ENCODE measurements at regions not wholly inside any gene's neighbourhood (a gene's known extent, or its start where the extent isn't known, plus 50 kb on each side); places are given as distances from the start of the nearest gene placed in this dataset.
"Not testable (repeated sequence)": the region's sequence is repeated elsewhere in the genome, so short reads cannot be mapped to it uniquely, and the experiment has no call there.

DNA sequence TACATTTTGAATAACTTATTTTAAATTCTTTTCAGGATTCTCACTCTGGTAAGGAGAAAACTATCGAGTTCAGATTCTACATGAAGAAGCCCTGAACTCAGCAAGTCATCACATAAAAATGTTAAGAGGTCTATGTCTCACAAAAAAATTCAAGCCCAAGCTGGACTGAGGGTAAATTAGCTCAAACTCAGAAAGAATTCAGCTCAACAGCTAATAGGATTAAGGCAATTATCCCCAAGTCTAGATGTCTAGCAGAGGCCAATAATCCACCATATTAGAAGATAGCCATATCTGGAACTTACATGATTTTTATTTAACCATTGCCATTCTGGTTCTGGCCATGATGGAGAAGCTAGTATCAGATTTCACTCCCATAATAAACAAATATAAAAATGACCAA is 909.7 kb downstream of the PLOD2 start:
- Histone ChIP-seq H3K79me2 (ENCODE audit: control insufficient read depth, insufficient read depth, low read length) (no peaks in the 10 kb centered on the region), H3K4me2 (ENCODE audit: control insufficient read depth, extremely low read depth, insufficient read depth, low read depth, low read length) (no peak overlapping the region), H2AFZ (ENCODE audit: control insufficient read depth, low read length) (no peak overlapping the region), H3K27ac (ENCODE audit: control insufficient read depth, insufficient read depth, low read length) (no peak overlapping the region), H3K4me1 (ENCODE audit: control insufficient read depth, extremely low read depth, insufficient read depth, low read length) (no peaks in the 10 kb centered on the region), H3K36me3 (ENCODE audit: control insufficient read depth in 2 of 2, extremely low read depth in 1 of 2, insufficient read depth in 2 of 2, low read length in 2 of 2) (no peaks in the 10 kb centered on the region), H3K27me3 (ENCODE audit: control insufficient read depth, extremely low read depth, insufficient read depth, low read length) (no peaks in the 10 kb centered on the region), H4K20me1 (ENCODE audit: control insufficient read depth, extremely low read depth, insufficient read depth, low read length) (no peaks in the 10 kb centered on the region), H3K9me1 (ENCODE audit: control insufficient read depth, extremely low read depth, insufficient read depth, low read length) (no peaks in the 10 kb centered on the region), H3K9ac (ENCODE audit: control insufficient read depth, extremely low read depth, insufficient read depth, low read length) (no peak overlapping the region), H3K9me3 (ENCODE audit: control insufficient read depth, low read depth, low read length) (no peaks in the 10 kb centered on the region), H3K4me3 (ENCODE audit: control insufficient read depth in 2 of 3, extremely low read depth in 1 of 3, insufficient read depth in 2 of 3, low read depth in 1 of 3, low read length in 3 of 3) (no peak overlapping the region)
- FAIRE-seq (no peak), DNase-seq (ENCODE audit: low read depth, low spot score) (no peak)
- dilution Hi-C loops (cut with MboI; ENCODE audit: extremely low pct_ligation_motif_present, low sequenced_read_pairs), result no loop called here
- TF ChIP-seq EZH2 (IDR thresholded peaks at IDR 0.05; ENCODE audit: low read length), result no peak
- TF ChIP-seq, protein P1, sequence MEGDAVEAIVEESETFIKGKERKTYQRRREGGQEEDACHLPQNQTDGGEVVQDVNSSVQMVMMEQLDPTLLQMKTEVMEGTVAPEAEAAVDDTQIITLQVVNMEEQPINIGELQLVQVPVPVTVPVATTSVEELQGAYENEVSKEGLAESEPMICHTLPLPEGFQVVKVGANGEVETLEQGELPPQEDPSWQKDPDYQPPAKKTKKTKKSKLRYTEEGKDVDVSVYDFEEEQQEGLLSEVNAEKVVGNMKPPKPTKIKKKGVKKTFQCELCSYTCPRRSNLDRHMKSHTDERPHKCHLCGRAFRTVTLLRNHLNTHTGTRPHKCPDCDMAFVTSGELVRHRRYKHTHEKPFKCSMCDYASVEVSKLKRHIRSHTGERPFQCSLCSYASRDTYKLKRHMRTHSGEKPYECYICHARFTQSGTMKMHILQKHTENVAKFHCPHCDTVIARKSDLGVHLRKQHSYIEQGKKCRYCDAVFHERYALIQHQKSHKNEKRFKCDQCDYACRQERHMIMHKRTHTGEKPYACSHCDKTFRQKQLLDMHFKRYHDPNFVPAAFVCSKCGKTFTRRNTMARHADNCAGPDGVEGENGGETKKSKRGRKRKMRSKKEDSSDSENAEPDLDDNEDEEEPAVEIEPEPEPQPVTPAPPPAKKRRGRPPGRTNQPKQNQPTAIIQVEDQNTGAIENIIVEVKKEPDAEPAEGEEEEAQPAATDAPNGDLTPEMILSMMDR (optimal IDR thresholded peaks at IDR 0.05 in 1 of 3, IDR thresholded peaks at IDR 0.05 in 1 of 3, conservative IDR thresholded peaks at IDR 0.05 in 1 of 3; ENCODE audit: extremely low read depth in 1 of 3, insufficient read depth in 2 of 3, low read length in 3 of 3), result no peak

DNA sequence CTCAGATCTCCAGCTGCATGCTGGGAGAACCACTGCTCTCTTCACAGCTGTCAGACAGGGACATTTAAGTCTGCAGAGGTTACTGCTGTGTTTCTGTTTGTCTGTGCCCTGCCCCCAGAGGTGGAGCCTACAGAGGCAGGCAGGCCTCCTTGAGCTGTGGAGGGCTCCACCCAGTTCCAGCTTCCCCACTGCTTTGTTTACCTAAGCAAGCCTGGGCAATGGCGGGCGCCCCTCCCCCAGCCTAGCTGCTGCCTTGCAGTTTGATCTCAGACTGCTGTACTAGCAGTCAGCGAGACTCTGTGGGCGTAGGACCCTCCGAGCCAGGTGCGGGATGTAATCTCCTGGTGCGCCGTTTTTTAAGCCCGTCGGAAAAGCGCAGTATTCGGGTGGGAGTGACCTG is 903.0 kb downstream of the PLOD2 start:
- DNase-seq (ENCODE audit: low read depth, low spot score); H2AFZ ChIP-seq (ENCODE audit: control insufficient read depth, low read length); H3K27me3 ChIP-seq (ENCODE audit: control insufficient read depth, extremely low read depth, insufficient read depth, low read length); H3K36me3 ChIP-seq (ENCODE audit: control insufficient read depth in 2 of 2, extremely low read depth in 1 of 2, insufficient read depth in 2 of 2, low read length in 2 of 2); H3K9ac ChIP-seq (ENCODE audit: control insufficient read depth, extremely low read depth, insufficient read depth, low read length); FAIRE-seq; dilution Hi-C loops (cut with MboI; ENCODE audit: extremely low pct_ligation_motif_present, low sequenced_read_pairs); H4K20me1 ChIP-seq (ENCODE audit: control insufficient read depth, extremely low read depth, insufficient read depth, low read length); H3K79me2 ChIP-seq (ENCODE audit: control insufficient read depth, insufficient read depth, low read length); H3K4me3 ChIP-seq (ENCODE audit: control insufficient read depth in 2 of 3, extremely low read depth in 1 of 3, insufficient read depth in 2 of 3, low read depth in 1 of 3, low read length in 3 of 3); H3K9me3 ChIP-seq (ENCODE audit: control insufficient read depth, low read depth, low read length); H3K4me2 ChIP-seq (ENCODE audit: control insufficient read depth, extremely low read depth, insufficient read depth, low read depth, low read length); H3K4me1 ChIP-seq (ENCODE audit: control insufficient read depth, extremely low read depth, insufficient read depth, low read length); H3K27ac ChIP-seq (ENCODE audit: control insufficient read depth, insufficient read depth, low read length); H3K9me1 ChIP-seq (ENCODE audit: control insufficient read depth, extremely low read depth, insufficient read depth, low read length): not testable (repeated sequence)

DNA sequence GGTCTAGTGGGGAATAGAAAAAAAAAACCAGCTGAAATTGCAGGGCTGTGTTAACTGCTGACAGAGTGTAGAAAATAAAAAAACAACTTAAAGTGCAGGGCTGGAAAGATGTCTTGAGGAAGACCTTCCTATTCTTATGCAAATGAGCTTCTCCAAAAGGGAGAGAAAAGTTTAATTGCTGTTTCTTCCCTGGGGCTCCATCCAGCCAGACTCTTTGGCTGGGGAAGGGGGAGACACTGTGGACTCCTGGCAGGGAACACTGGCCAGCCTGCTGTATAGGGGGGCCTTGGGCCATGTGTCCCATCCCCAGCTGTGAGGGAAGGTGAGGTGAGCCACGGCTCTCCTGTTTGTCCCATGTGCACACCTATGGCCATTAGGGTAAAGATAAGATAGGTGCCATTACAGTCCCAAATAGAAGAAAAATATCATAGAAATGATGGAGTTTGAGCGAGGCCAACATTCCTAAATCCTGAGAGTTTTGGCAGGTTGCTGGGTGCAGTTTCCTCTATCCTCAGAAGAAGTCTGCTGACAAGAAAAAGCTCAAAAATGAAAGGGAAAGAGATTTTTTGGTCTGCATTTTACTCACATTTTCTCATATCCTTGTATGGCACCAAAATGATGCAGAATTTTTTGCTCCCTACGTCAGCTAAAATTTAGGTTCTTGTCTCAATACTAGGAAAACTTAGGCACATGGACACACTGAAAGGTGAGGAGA is 901.7 kb downstream of the PLOD2 start:
- Histone ChIP-seq H3K36me3 (ENCODE audit: control insufficient read depth in 2 of 2, extremely low read depth in 1 of 2, insufficient read depth in 2 of 2, low read length in 2 of 2) (no peaks in the 10 kb centered on the region), H3K4me1 (ENCODE audit: control insufficient read depth, extremely low read depth, insufficient read depth, low read length) (no peaks in the 10 kb centered on the region), H3K27ac (ENCODE audit: control insufficient read depth, insufficient read depth, low read length) (no peak overlapping the region), H3K27me3 (ENCODE audit: control insufficient read depth, extremely low read depth, insufficient read depth, low read length) (no peaks in the 10 kb centered on the region), H3K9me1 (ENCODE audit: control insufficient read depth, extremely low read depth, insufficient read depth, low read length) (no peaks in the 10 kb centered on the region), H3K9ac (ENCODE audit: control insufficient read depth, extremely low read depth, insufficient read depth, low read length) (no peak overlapping the region), H3K79me2 (ENCODE audit: control insufficient read depth, insufficient read depth, low read length) (no peaks in the 10 kb centered on the region), H2AFZ (ENCODE audit: control insufficient read depth, low read length) (no peak overlapping the region), H3K9me3 (ENCODE audit: control insufficient read depth, low read depth, low read length) (no peaks in the 10 kb centered on the region), H3K4me2 (ENCODE audit: control insufficient read depth, extremely low read depth, insufficient read depth, low read depth, low read length) (no peak overlapping the region), H4K20me1 (ENCODE audit: control insufficient read depth, extremely low read depth, insufficient read depth, low read length) (no peaks in the 10 kb centered on the region), H3K4me3 (ENCODE audit: control insufficient read depth in 2 of 3, extremely low read depth in 1 of 3, insufficient read depth in 2 of 3, low read depth in 1 of 3, low read length in 3 of 3) (no peak overlapping the region)
- dilution Hi-C loops (cut with MboI; ENCODE audit: extremely low pct_ligation_motif_present, low sequenced_read_pairs), result no loop called here
- DNase-seq (ENCODE audit: low read depth, low spot score), result no peak
- TF ChIP-seq, protein P1 (optimal IDR thresholded peaks at IDR 0.05 in 1 of 3, IDR thresholded peaks at IDR 0.05 in 1 of 3, conservative IDR thresholded peaks at IDR 0.05 in 1 of 3; ENCODE audit: extremely low read depth in 1 of 3, insufficient read depth in 2 of 3, low read length in 3 of 3), result no peak
- TF ChIP-seq EZH2 (IDR thresholded peaks at IDR 0.05; ENCODE audit: low read length), result no peak
- FAIRE-seq, result no peak

DNA sequence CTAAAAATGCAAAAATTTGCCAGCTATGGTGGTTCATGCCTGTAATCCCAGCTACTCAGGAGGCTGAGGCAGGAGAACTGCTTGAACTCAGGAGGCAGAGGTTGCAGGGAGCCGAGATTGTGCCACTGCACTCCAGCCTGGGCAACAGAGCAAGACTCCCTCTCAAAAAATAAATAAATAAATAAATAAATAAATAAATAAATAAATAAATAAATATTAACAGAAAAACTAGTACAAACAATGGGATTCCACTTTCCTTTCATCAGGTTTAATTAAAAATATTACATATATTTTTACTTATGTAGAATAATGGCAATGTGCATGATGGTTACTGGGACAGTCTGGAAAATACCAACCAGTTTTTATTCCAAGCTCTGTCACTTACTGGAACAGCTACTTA is 897.5 kb downstream of the PLOD2 start:
- H3K27me3 ChIP-seq (ENCODE audit: control insufficient read depth, extremely low read depth, insufficient read depth, low read length); FAIRE-seq; dilution Hi-C loops (cut with MboI; ENCODE audit: extremely low pct_ligation_motif_present, low sequenced_read_pairs); H3K9me3 ChIP-seq (ENCODE audit: control insufficient read depth, low read depth, low read length); DNase-seq (ENCODE audit: low read depth, low spot score); H3K4me2 ChIP-seq (ENCODE audit: control insufficient read depth, extremely low read depth, insufficient read depth, low read depth, low read length); H3K4me1 ChIP-seq (ENCODE audit: control insufficient read depth, extremely low read depth, insufficient read depth, low read length); H3K27ac ChIP-seq (ENCODE audit: control insufficient read depth, insufficient read depth, low read length); H2AFZ ChIP-seq (ENCODE audit: control insufficient read depth, low read length); H3K9me1 ChIP-seq (ENCODE audit: control insufficient read depth, extremely low read depth, insufficient read depth, low read length); H3K4me3 ChIP-seq (ENCODE audit: control insufficient read depth in 2 of 3, extremely low read depth in 1 of 3, insufficient read depth in 2 of 3, low read depth in 1 of 3, low read length in 3 of 3); H3K36me3 ChIP-seq (ENCODE audit: control insufficient read depth in 2 of 2, extremely low read depth in 1 of 2, insufficient read depth in 2 of 2, low read length in 2 of 2); H3K9ac ChIP-seq (ENCODE audit: control insufficient read depth, extremely low read depth, insufficient read depth, low read length); H3K79me2 ChIP-seq (ENCODE audit: control insufficient read depth, insufficient read depth, low read length); H4K20me1 ChIP-seq (ENCODE audit: control insufficient read depth, extremely low read depth, insufficient read depth, low read length): not testable (repeated sequence)
